ENCODE measurements at regions not wholly inside any gene's neighbourhood (a gene's known extent, or its start where the extent isn't known, plus 50 kb on each side); places are given as distances from the start of the nearest gene placed in this dataset.

GRCh38 chr9:109725460-109725859, 54.5 kb upstream of the PALM2AKAP2 start (continued):
- TF ChIP-seq, protein P1, sequence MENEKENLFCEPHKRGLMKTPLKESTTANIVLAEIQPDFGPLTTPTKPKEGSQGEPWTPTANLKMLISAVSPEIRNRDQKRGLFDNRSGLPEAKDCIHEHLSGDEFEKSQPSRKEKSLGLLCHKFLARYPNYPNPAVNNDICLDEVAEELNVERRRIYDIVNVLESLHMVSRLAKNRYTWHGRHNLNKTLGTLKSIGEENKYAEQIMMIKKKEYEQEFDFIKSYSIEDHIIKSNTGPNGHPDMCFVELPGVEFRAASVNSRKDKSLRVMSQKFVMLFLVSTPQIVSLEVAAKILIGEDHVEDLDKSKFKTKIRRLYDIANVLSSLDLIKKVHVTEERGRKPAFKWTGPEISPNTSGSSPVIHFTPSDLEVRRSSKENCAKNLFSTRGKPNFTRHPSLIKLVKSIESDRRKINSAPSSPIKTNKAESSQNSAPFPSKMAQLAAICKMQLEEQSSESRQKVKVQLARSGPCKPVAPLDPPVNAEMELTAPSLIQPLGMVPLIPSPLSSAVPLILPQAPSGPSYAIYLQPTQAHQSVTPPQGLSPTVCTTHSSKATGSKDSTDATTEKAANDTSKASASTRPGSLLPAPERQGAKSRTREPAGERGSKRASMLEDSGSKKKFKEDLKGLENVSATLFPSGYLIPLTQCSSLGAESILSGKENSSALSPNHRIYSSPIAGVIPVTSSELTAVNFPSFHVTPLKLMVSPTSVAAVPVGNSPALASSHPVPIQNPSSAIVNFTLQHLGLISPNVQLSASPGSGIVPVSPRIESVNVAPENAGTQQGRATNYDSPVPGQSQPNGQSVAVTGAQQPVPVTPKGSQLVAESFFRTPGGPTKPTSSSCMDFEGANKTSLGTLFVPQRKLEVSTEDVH (IDR thresholded peaks at IDR 0.05; ENCODE audit: low read depth, partially characterized antibody): no peak

GRCh38 chr9:109726119-109726518, 53.9 kb upstream of the PALM2AKAP2 start:
- no TSS peak for BruUV-seq (replicated peaks)
- intact Hi-C loops (cut with micrococcal nuclease; ENCODE audit: unreplicated experiment): no loop called here
- no peaks in the 10 kb centered on the region; a peak in 1 of 4 replicates for H3K27me3 ChIP-seq (replicated peaks in 1 of 2; ENCODE audit: control insufficient read depth in 2 of 2, insufficient read depth in 2 of 2, low read length in 1 of 2)

More at GRCh38 chr9:109726119-109726518, 53.9 kb upstream of the PALM2AKAP2 start:
- H3K4me2 ChIP-seq (ENCODE audit: control insufficient read depth, insufficient read depth): no peak overlapping the region
- 60% methylated on average over 4 of the region's 4 CpGs for WGBS (ENCODE audit: insufficient coverage, insufficient replicate concordance, low lambda C conversion rate, missing lambda C conversion rate)
- H2AFZ ChIP-seq (ENCODE audit: control insufficient read depth, low read depth, low read length): no peak overlapping the region
- ChIA-PET RAD21 (ENCODE audit: unreplicated experiment) (no interaction called here), POLR2A (no interaction called here), SMC1A (ENCODE audit: uncharacterized antibody, unreplicated experiment) (no interaction called here), CTCF (no interaction called here)
- no peak for DNase-seq (ENCODE audit: low read depth, low spot score)
- no peaks in the 10 kb centered on the region for H3K4me1 ChIP-seq (ENCODE audit: control insufficient read depth, insufficient read depth, low read length)
- H3K36me3 ChIP-seq (ENCODE audit: control insufficient read depth in 2 of 2, insufficient read depth in 2 of 2, low read length in 1 of 2): no peaks in the 10 kb centered on the region
- no peaks in the 10 kb centered on the region for H4K20me1 ChIP-seq (ENCODE audit: control insufficient read depth, insufficient read depth)
- no peak overlapping the region for H3K27ac ChIP-seq (ENCODE audit: control insufficient read depth, insufficient read depth)
- H3K9ac ChIP-seq (ENCODE audit: control insufficient read depth, insufficient read depth, low read length): no peak overlapping the region
- TF ChIP-seq SPI1 (IDR thresholded peaks at IDR 0.05; ENCODE audit: borderline replicate concordance, insufficient read depth, low read depth, low read length) (no peak), ATF7 (IDR thresholded peaks at IDR 0.05; ENCODE audit: low read depth) (no peak), CHD4 (IDR thresholded peaks at IDR 0.05) (no peak)
- no peak for FAIRE-seq
- ATAC-seq: no peak
- no peak overlapping the region for H3K4me3 ChIP-seq
- no peaks in the 10 kb centered on the region for H3K79me2 ChIP-seq (ENCODE audit: control insufficient read depth, insufficient read depth, low read length)
- H3K9me3 ChIP-seq (replicated peaks; ENCODE audit: control insufficient read depth, insufficient read depth, low read length): no peaks in the 10 kb centered on the region
- in situ Hi-C loops (cut with MboI): no loop called here
